Kidney (tissue), 13 donors: ENCODE measurements at regions not wholly inside any gene's neighbourhood (a gene's known extent, or its start where the extent isn't known, plus 50 kb on each side); places are given as distances from the start of the nearest gene placed in this dataset.

Experiments
- DNase-seq, 5 donors: peaks; one replicate each; pipeline ENCODE4 v3.0.0-alpha.2; 2013 to 2020
- FAIRE-seq: peaks from 2 replicates; lab custom pipeline; 2012; peaks lifted over from hg19 to GRCh38; lab: Jason Lieb, UNC
- H3K27ac ChIP-seq, 2 donors: one replicate each; pipeline ENCODE4 v1.7.0; 2013; ENCODE audit warnings: low read depth in 2 of 2, low read length in 2 of 2, inconsistent platforms in 1 of 2
- H3K27me3 ChIP-seq: one replicate; pipeline ENCODE4 v1.7.1; 2013; ENCODE audit warnings: low read length, inconsistent platforms; ENCODE audit not compliant: control insufficient read depth, insufficient read depth
- H3K36me3 ChIP-seq, 3 donors: one replicate each; pipeline versions ENCODE4 v1.7.0 to v1.7.1; 2013; ENCODE audit warnings: low read length in 3 of 3, control low read depth in 1 of 3, inconsistent platforms in 1 of 3; ENCODE audit not compliant: insufficient read depth in 3 of 3, control insufficient read depth in 2 of 3
- H3K4me1 ChIP-seq, 3 donors: one replicate each; pipeline versions ENCODE4 v1.7.0 to v1.7.1; 2013; ENCODE audit warnings: low read length in 3 of 3, inconsistent platforms in 1 of 3, low read depth in 1 of 3; ENCODE audit not compliant: control insufficient read depth in 2 of 3, insufficient read depth in 2 of 3
- H3K4me3 ChIP-seq, 3 donors: one replicate each; pipeline versions ENCODE4 v1.7.0 to v1.8.1; 2013; ENCODE audit warnings: low read length in 3 of 3, control low read depth in 1 of 3, inconsistent platforms in 1 of 3
- H3K9ac ChIP-seq, 3 donors: one replicate each; pipeline versions ENCODE4 v1.7.0 to v1.7.1; 2013; ENCODE audit warnings: low read length in 3 of 3, control low read depth in 1 of 3, inconsistent platforms in 1 of 3
- H3K9me3 ChIP-seq, 3 donors: one replicate each; pipeline versions ENCODE4 v1.7.0 to v1.7.1; 2013; ENCODE audit warnings: low read length in 3 of 3, control low read depth in 1 of 3, inconsistent platforms in 1 of 3; ENCODE audit not compliant: control insufficient read depth in 2 of 3, insufficient read depth in 1 of 3
- CTCF ChIP-seq: IDR thresholded peaks from 3 replicates; pipeline ENCODE4 v1.5.1; 2012; ENCODE audit warnings: mild to moderate bottlenecking, moderate library complexity, borderline replicate concordance; ENCODE audit not compliant: insufficient read depth; ENCODE audit errors: extremely low read depth
- intact Hi-C: fragments of 100-400 bp; cut with DNase I; formaldehyde crosslinking; loops from one replicate; pipeline ENCODE4 v1.11.1; 2022
- donor health status: control.
- donor health status: control.
- donor health status: control.
- donor health status: control.
- donor health status: control.
- donor health status: DM: yes; HTN: yes; CAD: no.
- donor health status: Normal renal cell carcinoma (clear cell type).

GRCh38 chr17:14489986-14490385 is 189.1 kb downstream of the HS3ST3B1 start:
- DNase-seq (no peak), FAIRE-seq (no peak)
- Histone ChIP-seq H3K9ac (no peak overlapping the region), H3K4me1 (no peaks in the 10 kb centered on the region), H3K9me3 (no peaks in the 10 kb centered on the region), H3K36me3 (no peaks in the 10 kb centered on the region), H3K27ac (no peak overlapping the region), H3K4me3 (no peak overlapping the region), H3K27me3 (no peaks in the 10 kb centered on the region)
- intact Hi-C loops = no loop called here
- TF ChIP-seq CTCF = no peak

DNA sequence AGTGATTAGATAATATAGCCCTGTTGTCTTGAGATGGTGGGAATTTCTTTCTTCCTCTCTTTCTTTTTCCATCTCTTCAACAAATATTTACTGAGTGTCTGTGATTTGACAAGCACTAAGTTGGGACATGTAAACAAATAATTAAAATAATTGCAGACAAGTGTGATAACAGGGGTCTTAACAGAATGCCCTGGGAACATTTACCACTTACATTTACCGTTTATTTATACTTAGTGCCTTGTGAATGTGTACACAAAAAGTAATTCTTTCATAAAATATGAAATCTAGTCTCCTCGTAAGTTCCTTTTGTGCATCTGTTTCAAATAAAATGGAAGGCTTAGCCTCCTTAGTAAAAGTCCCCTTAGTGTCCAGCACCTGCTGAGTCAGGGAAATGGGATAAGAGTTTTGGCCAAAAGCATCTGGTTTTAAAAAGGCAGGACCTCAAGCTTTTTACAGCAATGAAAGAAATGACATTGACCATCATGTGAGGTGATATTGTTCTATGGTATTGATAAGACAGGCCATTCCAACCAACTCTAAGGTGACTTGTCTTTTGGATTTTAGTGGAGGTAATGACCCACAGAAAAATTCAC is 188.2 kb downstream of the HS3ST3B1 start:
- DNase-seq = no peak

GRCh38 chr17:14487068-14487467 is 186.2 kb downstream of the HS3ST3B1 start:
- no peak for TF ChIP-seq CTCF
- no peak for FAIRE-seq
- Histone ChIP-seq H3K27me3 (no peaks in the 10 kb centered on the region), H3K4me3 (no peak overlapping the region), H3K36me3 (no peaks in the 10 kb centered on the region), H3K9ac (no peak overlapping the region), H3K9me3 (no peaks in the 10 kb centered on the region), H3K4me1 (no peaks in the 10 kb centered on the region), H3K27ac (no peak overlapping the region)
- intact Hi-C loops = no loop called here
- no peak for DNase-seq

More for the DNA sequence above, 188.2 kb downstream of the HS3ST3B1 start:
- no peak for FAIRE-seq
- no peak for TF ChIP-seq CTCF
- Histone ChIP-seq H3K36me3 (no peaks in the 10 kb centered on the region), H3K9me3 (no peaks in the 10 kb centered on the region), H3K9ac (no peak overlapping the region), H3K4me3 (no peak overlapping the region), H3K4me1 (no peaks in the 10 kb centered on the region), H3K27me3 (no peaks in the 10 kb centered on the region), H3K27ac (no peak overlapping the region)
- intact Hi-C loops = no loop called here

GRCh38 chr17:14482715-14483114 is 181.8 kb downstream of the HS3ST3B1 start:
- Histone ChIP-seq H3K27ac (no peak overlapping the region), H3K36me3 (no peaks in the 10 kb centered on the region), H3K9ac (no peak overlapping the region), H3K4me1 (no peaks in the 10 kb centered on the region), H3K27me3 (no peaks in the 10 kb centered on the region), H3K9me3 (no peaks in the 10 kb centered on the region), H3K4me3 (no peak overlapping the region)
- intact Hi-C loops = no loop called here
- FAIRE-seq = no peak
- DNase-seq = no peak
- no peak for TF ChIP-seq CTCF
